HL-60 (cell line): ENCODE measurements at regions not wholly inside any gene's neighbourhood (a gene's known extent, or its start where the extent isn't known, plus 50 kb on each side); places are given as distances from the start of the nearest gene placed in this dataset.

ENCODE experiments used
- DNase-seq, 2 experiments: peaks; one replicate each; pipeline ENCODE4 v3.0.0-alpha.2; 2010 to 2020; ENCODE audit warnings: low read depth in 1 of 2, low spot score in 1 of 2
- H3K27ac ChIP-seq: fragments of 250-450 bp; sonication (Bioruptor Pico); replicated peaks from 2 replicates; pipeline ENCODE4 v1.5.1; 2020; ENCODE audit warnings: mild to moderate bottlenecking, moderate library complexity
- H3K27me3 ChIP-seq: fragments of 250-450 bp; sonication (Bioruptor Pico); 2 replicates; pipeline ENCODE4 v1.5.1; 2021; ENCODE audit warnings: mild to moderate bottlenecking, moderate library complexity; ENCODE audit not compliant: insufficient read depth, poor library complexity, severe bottlenecking
- H3K4me3 ChIP-seq: replicated peaks from 2 replicates; pipeline ENCODE4 v1.5.1; 2011; ENCODE audit warnings: mild to moderate bottlenecking, control low read depth, low read length; ENCODE audit not compliant: insufficient read depth
- CTCF ChIP-seq: IDR thresholded peaks from one replicate; pipeline ENCODE4 v1.5.1; 2011; ENCODE audit warnings: low read length, control low read depth, inconsistent platforms; ENCODE audit not compliant: insufficient read depth
- GABPA ChIP-seq: IDR thresholded peaks from 2 replicates; pipeline ENCODE4 v1.6.1; 2012; ENCODE audit warnings: low read depth
- POLR2AphosphoS5 ChIP-seq: IDR thresholded peaks from 2 replicates; pipeline ENCODE4 v1.6.1; 2012; ENCODE audit warnings: low read depth
- REST ChIP-seq: IDR thresholded peaks from 2 replicates; pipeline ENCODE4 v1.6.1; 2012; ENCODE audit warnings: low read depth; ENCODE audit not compliant: insufficient replicate concordance
- SPI1 ChIP-seq: IDR thresholded peaks from 2 replicates; pipeline ENCODE4 v1.6.1; 2012; ENCODE audit warnings: low read depth, mild to moderate bottlenecking, borderline replicate concordance

- Histone ChIP-seq H3K27ac (no peak overlapping the region), H3K27me3 (peaks cover 8% of the 10 kb centered on the region), H3K4me3 (no peak overlapping the region)
- TF ChIP-seq SPI1: no peak
- no peak for DNase-seq
These were observed 367.8 kb downstream of the GPD2 start for GRCh38 chr2:156803967-156804366.

GRCh38 chr2:156810094-156810493 lies 373.9 kb downstream of the GPD2 start:
- DNase-seq: no peak
- Histone ChIP-seq H3K4me3 (no peak overlapping the region), H3K27me3 (no peaks in the 10 kb centered on the region), H3K27ac (no peak overlapping the region)
- no peak for TF ChIP-seq CTCF
- TF ChIP-seq SPI1: no peak
- no peak for TF ChIP-seq POLR2AphosphoS5
- TF ChIP-seq REST: no peak
- TF ChIP-seq GABPA: no peak

GRCh38 chr2:156812496-156812895 lies 376.3 kb downstream of the GPD2 start:
- no peak overlapping the region for H3K27ac ChIP-seq
- no peaks in the 10 kb centered on the region for H3K27me3 ChIP-seq
- no peak overlapping the region for H3K4me3 ChIP-seq
- TF ChIP-seq REST (no peak), CTCF (no peak), SPI1 (no peak), POLR2AphosphoS5 (no peak), GABPA (no peak)
- no peak for DNase-seq

GRCh38 chr2:156817430-156817829 lies 381.3 kb downstream of the GPD2 start:
- Histone ChIP-seq H3K27me3 (no peaks in the 10 kb centered on the region), H3K4me3 (no peak overlapping the region), H3K27ac (no peak overlapping the region)
- TF ChIP-seq POLR2AphosphoS5 (no peak), GABPA (no peak), REST (no peak), SPI1 (no peak), CTCF (no peak)
- no peak for DNase-seq
